ENCODE measurements at regions not wholly inside any gene's neighbourhood (a gene's known extent, or its start where the extent isn't known, plus 50 kb on each side); places are given as distances from the start of the nearest gene placed in this dataset.
"Not testable (repeated sequence)": the region's sequence is repeated elsewhere in the genome, so short reads cannot be mapped to it uniquely, and the experiment has no call there.

DNA sequence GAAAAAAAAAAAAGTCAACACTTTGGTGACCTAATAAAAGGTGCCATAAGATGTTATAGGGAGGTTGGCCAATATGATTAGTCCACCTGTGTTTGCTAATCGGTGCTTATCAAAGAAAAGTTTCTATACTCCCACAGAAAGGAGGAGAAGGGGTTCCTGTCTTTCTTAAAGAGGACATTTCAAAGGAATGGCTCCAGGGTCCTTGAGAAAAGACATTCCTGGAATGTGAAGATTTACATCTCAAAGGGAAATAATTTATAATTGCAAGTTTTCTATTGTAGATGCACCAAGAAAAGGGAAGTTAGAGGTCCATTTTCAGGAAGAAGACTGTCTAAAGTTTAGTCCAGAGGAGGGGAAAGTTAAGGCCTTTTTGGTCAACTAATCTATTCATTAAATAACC, 715.3 kb downstream of the NXPH1 start:
- no peaks in the 10 kb centered on the region for H3K9me3 ChIP-seq (ENCODE audit: control insufficient read depth, insufficient read depth, low read depth, low read length)
- TF ChIP-seq, protein P1, sequence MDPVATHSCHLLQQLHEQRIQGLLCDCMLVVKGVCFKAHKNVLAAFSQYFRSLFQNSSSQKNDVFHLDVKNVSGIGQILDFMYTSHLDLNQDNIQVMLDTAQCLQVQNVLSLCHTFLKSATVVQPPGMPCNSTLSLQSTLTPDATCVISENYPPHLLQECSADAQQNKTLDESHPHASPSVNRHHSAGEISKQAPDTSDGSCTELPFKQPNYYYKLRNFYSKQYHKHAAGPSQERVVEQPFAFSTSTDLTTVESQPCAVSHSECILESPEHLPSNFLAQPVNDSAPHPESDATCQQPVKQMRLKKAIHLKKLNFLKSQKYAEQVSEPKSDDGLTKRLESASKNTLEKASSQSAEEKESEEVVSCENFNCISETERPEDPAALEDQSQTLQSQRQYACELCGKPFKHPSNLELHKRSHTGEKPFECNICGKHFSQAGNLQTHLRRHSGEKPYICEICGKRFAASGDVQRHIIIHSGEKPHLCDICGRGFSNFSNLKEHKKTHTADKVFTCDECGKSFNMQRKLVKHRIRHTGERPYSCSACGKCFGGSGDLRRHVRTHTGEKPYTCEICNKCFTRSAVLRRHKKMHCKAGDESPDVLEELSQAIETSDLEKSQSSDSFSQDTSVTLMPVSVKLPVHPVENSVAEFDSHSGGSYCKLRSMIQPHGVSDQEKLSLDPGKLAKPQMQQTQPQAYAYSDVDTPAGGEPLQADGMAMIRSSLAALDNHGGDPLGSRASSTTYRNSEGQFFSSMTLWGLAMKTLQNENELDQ (tag by site-specific recombination; IDR thresholded peaks at IDR 0.05; ENCODE audit: low read depth), result no peak
- no peak for TF ChIP-seq ZNF311 (tag by site-specific recombination; IDR thresholded peaks at IDR 0.05; ENCODE audit: borderline replicate concordance)
- TF ChIP-seq ZEB2 (tag by site-specific recombination; IDR thresholded peaks at IDR 0.05), result no peak
- TF ChIP-seq ZNF629 (tag by site-specific recombination; IDR thresholded peaks at IDR 0.05), result no peak
- H3K27ac ChIP-seq (ENCODE audit: extremely low read depth, low read depth, low read length), result no peak overlapping the region
- H3K4me1 ChIP-seq (ENCODE audit: control insufficient read depth, insufficient read depth, low read length), result no peaks in the 10 kb centered on the region
- no peaks in the 10 kb centered on the region for H3K36me3 ChIP-seq (ENCODE audit: control insufficient read depth in 2 of 2, insufficient read depth in 1 of 2, low read length in 2 of 2)
- ChIA-PET POLR2A (no interaction called here), CTCF (no interaction called here)
- H3K4me3 ChIP-seq (ENCODE audit: low read depth, low read length), result no peak overlapping the region

- Histone ChIP-seq H3K9me3 (ENCODE audit: control insufficient read depth, insufficient read depth, low read depth, low read length) (no peaks in the 10 kb centered on the region), H3K36me3 (ENCODE audit: control insufficient read depth in 2 of 2, insufficient read depth in 1 of 2, low read length in 2 of 2) (no peaks in the 10 kb centered on the region), H3K4me1 (ENCODE audit: control insufficient read depth, insufficient read depth, low read length) (no peaks in the 10 kb centered on the region), H3K27ac (ENCODE audit: extremely low read depth, low read depth, low read length) (no peak overlapping the region), H3K4me3 (ENCODE audit: low read depth, low read length) (no peak overlapping the region)
- CTCF ChIA-PET, result interaction anchor here (0.6 kb wide), 1 partner anchor 173 kb away, joined by 3 read pairs; no protein-coding TSS in a partner anchor
- POLR2A ChIA-PET, result no interaction called here
- TF ChIP-seq ZNF561 (tag by site-specific recombination; IDR thresholded peaks at IDR 0.05; ENCODE audit: borderline replicate concordance) (no peak), ZNF830 (tag by site-specific recombination; IDR thresholded peaks at IDR 0.05; ENCODE audit: low read depth) (no peak), ZNF391 (tag by site-specific recombination; IDR thresholded peaks at IDR 0.05; ENCODE audit: borderline replicate concordance, low read depth) (no peak), ZNF473 (tag by site-specific recombination; IDR thresholded peaks at IDR 0.05) (no peak), ZNF513 (tag by site-specific recombination; IDR thresholded peaks at IDR 0.05) (no peak), ZNF600 (tag by site-specific recombination; IDR thresholded peaks at IDR 0.05) (no peak), OVOL3 (tag by site-specific recombination; IDR thresholded peaks at IDR 0.05) (no peak), ZNF433 (tag by site-specific recombination; IDR thresholded peaks at IDR 0.05; ENCODE audit: low read depth) (no peak), GLIS2 (tag by site-specific recombination; IDR thresholded peaks at IDR 0.05) (no peak), KLF17 (tag by site-specific recombination; IDR thresholded peaks at IDR 0.05) (no peak), ZNF548 (tag by site-specific recombination; IDR thresholded peaks at IDR 0.05) (no peak), ZNF138 (tag by site-specific recombination; IDR thresholded peaks at IDR 0.05; ENCODE audit: borderline replicate concordance) (no peak), ZNF423 (tag by site-specific recombination; IDR thresholded peaks at IDR 0.05) (no peak), ZNF670 (tag by site-specific recombination; IDR thresholded peaks at IDR 0.05; ENCODE audit: low read depth) (no peak), SP2 (tag by site-specific recombination; IDR thresholded peaks at IDR 0.05) (no peak), KLF10 (tag by site-specific recombination; IDR thresholded peaks at IDR 0.05) (no peak), ZNF514 (tag by site-specific recombination; IDR thresholded peaks at IDR 0.05) (no peak)
These were observed 716.2 kb downstream of the NXPH1 start for GRCh38 chr7:9149499-9150082.

DNA sequence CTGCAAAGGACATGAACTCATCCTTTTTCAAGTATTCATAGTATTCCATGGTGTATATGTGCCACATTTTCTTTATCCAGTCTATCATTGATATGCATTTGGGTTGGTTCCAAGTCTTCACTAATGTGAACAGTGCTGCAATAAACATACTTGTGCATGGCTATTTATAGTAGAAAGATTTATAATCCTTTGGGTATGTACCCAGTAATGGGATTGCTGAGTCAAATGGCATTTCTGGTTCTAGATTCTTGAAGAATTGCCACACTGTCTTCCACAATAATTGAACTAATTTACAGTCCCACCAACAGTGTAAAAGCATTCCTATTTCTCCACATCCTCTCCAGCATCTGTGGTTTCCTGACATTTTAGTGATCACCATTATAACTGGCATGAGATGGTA, 730.3 kb downstream of the NXPH1 start:
- POLR2A ChIA-PET; H3K27ac ChIP-seq (ENCODE audit: extremely low read depth, low read depth, low read length); H3K36me3 ChIP-seq (ENCODE audit: control insufficient read depth in 2 of 2, insufficient read depth in 1 of 2, low read length in 2 of 2); CTCF ChIA-PET; H3K4me3 ChIP-seq (ENCODE audit: low read depth, low read length); H3K4me1 ChIP-seq (ENCODE audit: control insufficient read depth, insufficient read depth, low read length); H3K9me3 ChIP-seq (ENCODE audit: control insufficient read depth, insufficient read depth, low read depth, low read length): not testable (repeated sequence)

Data from HEK293 (cell line).